CD4-positive, alpha-beta T cell treated with Interleukin-4 for 1 hour (primary cell): ENCODE measurements at regions not wholly inside any gene's neighbourhood (a gene's known extent, or its start where the extent isn't known, plus 50 kb on each side); places are given as distances from the start of the nearest gene placed in this dataset.

ENCODE experiments used
- DNase-seq, 2 donors: peaks; one replicate each; pipeline ENCODE4 v3.0.0-alpha.2; 2020 to 2022

GRCh38 chr6:166687879-166688205, 60.8 kb upstream of the RPS6KA2 start:
- no peak for DNase-seq

GRCh38 chr6:166687070-166687878, 60.2 kb upstream of the RPS6KA2 start:
- DNase-seq: no peak

- DNase-seq: no peak
Observed at GRCh38 chr6:166686317-166686716, 59.3 kb upstream of the RPS6KA2 start.

GRCh38 chr6:166684866-166685265, 57.8 kb upstream of the RPS6KA2 start:
- no peak for DNase-seq

DNA sequence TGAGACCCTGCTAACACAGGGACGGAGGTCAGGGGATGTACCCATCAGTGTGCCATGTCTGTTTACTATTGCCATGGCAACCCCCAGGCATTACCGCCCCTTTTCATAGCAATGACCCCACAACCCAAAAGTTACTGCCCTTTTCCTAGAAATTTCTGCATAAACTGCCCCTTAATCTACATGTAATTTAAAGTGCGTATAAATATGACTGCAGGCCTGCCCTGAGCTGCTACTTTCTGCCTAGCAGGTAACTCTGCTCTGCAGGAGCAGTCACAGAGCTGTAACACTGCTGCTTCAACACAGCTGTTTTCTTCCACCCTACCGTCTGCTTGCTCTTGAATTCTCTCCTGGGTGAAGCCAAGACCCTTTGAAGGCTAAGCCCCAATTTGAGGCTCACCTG, 57.1 kb upstream of the RPS6KA2 start:
- DNase-seq: no peak

DNA sequence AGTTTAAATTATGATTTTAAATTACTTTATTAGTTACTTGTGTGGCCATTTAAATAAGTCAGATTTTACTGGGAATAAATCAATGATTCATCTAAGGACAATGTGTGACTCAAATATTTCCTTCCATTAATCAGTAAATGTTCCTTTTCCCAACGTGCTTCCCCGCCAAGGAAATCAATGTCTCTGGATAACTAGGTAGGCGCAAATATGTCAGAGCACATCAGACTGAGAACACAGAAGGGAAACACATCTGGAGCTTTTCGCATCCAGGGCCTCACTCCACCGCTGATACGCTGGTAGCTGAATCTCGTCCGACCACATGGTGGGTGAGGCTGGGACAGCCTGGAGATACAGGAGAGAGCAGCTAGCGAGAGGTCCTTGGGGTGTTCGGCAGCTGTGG, 56.4 kb upstream of the RPS6KA2 start:
- no peak for DNase-seq

- no peak for DNase-seq
Observed at GRCh38 chr6:166679566-166679965, 52.5 kb upstream of the RPS6KA2 start.

DNA sequence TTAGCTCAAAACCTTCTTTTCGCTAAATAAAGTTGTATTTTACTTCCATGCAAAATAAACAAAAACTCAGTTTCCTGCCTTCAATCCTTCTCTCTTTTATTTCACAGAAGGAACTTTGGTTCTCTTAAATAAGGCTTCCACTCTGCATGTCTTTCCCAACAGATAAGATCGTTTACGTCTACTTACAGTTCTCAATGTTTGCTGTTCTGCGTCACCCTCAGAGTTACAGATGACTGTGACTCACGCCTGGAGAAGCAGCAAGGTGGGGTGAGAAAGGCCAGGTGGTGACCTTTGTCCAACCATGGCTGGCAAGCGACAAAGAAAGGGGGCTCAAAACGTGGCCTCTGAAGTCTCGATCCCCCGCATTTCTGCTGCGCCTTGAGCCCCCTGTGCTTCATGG, 51.4 kb upstream of the RPS6KA2 start:
- DNase-seq: no peak

DNA sequence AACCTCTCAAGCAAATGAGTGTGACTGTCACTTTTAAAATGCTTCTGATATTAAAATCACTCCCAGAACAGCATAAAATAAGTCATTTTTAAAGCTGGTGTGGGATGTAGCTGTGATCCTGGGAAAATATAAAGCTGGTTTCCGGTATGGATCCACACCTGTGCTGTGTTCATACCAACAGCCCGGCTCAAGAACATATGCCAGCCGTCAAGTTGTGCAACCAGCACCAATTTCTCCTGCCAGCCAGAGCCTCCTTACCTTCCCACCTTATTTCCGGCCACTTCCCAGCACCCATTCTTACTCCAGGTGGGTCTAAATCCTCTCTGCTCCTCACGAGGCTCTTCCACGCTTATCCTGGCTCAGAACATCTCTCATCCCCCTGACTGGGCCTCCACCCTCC, 50.9 kb upstream of the RPS6KA2 start:
- DNase-seq: no peak
